ENCODE measurements at regions not wholly inside any gene's neighbourhood (a gene's known extent, or its start where the extent isn't known, plus 50 kb on each side); places are given as distances from the start of the nearest gene placed in this dataset.

DNA sequence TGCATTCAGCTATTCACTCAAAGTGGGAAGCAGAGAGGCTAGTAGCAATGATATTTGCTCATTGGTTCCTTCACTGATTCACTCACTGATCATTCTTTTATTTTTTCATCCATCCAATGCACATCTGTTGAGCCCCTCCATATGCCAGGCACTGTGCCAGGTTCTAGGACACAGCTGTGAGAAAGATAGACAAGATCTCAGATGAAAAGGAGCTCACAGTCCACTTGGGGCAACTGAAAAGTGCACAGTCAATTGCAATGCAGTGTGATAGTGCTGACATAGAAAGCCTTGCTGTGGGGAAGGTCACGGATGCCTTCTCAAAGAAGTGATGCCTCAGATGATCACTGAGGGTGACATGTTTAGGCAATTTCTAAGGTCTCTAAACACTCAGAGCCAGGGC, 262.3 kb downstream of the PTEN start:
- Histone ChIP-seq H3K79me2 (ENCODE audit: control insufficient read depth, insufficient read depth, low read length) (no peaks in the 10 kb centered on the region), H4K20me1 (ENCODE audit: control insufficient read depth, insufficient read depth, low read length, poor library complexity, severe bottlenecking) (no peaks in the 10 kb centered on the region), H3K4me1 (ENCODE audit: control insufficient read depth in 2 of 2, insufficient read depth in 2 of 2, low read length in 2 of 2) (peaks cover 3 to 7% of the 10 kb centered on the region in 2 donors), H3K9ac (ENCODE audit: low read length) (no peak overlapping the region), H3K27ac (ENCODE audit: low read length in 2 of 2) (no peak overlapping the region), H3K4me2 (replicated peaks; ENCODE audit: low read depth, low read length, poor library complexity, severe bottlenecking) (no peak overlapping the region), H3K9me3 (ENCODE audit: control extremely low read depth in 1 of 3, control insufficient read depth in 2 of 3, insufficient read depth in 1 of 3, low read length in 2 of 3) (no peaks in the 10 kb centered on the region), H3K36me3 (replicated peaks in 1 of 2; ENCODE audit: control extremely low read depth in 1 of 2, control insufficient read depth in 1 of 2, extremely low read depth in 1 of 2, insufficient read depth in 2 of 2, low read length in 1 of 2) (no peaks in the 10 kb centered on the region), H3K4me3 (ENCODE audit: control extremely low read depth in 1 of 5, extremely low read depth in 1 of 5, insufficient read depth in 1 of 5, low read depth in 2 of 5, low read length in 4 of 5) (no peak overlapping the region), H3K27me3 (replicated peaks in 1 of 4; ENCODE audit: control extremely low read depth in 1 of 4, control insufficient read depth in 3 of 4, insufficient read depth in 4 of 4, low read length in 3 of 4) (no peaks in the 10 kb centered on the region), H2AFZ (ENCODE audit: insufficient read depth, low read depth, low read length, poor library complexity, severe bottlenecking) (no peak overlapping the region)
- H3K4me1 Mint-ChIP-seq: peaks cover 13% of the 10 kb centered on the region
- ChIA-PET CTCF (interaction anchor here (1.2 to 1.7 kb wide), 2 partner anchors 199 to 264 kb away, joined by 3 to 5 read pairs; no protein-coding TSS in a partner anchor), POLR2A (no interaction called here)
- H3K27ac Mint-ChIP-seq: no peak overlapping the region
- ATAC-seq (ENCODE audit: low read depth) (no peak), DNase-seq (no peak)
- intact Hi-C loops (cut with micrococcal nuclease): no loop called here
- TF ChIP-seq EZH2 (IDR thresholded peaks at IDR 0.05; ENCODE audit: borderline replicate concordance, insufficient read depth, low read depth, low read length, poor library complexity, severe bottlenecking): no peak
- TF ChIP-seq, protein P1, sequence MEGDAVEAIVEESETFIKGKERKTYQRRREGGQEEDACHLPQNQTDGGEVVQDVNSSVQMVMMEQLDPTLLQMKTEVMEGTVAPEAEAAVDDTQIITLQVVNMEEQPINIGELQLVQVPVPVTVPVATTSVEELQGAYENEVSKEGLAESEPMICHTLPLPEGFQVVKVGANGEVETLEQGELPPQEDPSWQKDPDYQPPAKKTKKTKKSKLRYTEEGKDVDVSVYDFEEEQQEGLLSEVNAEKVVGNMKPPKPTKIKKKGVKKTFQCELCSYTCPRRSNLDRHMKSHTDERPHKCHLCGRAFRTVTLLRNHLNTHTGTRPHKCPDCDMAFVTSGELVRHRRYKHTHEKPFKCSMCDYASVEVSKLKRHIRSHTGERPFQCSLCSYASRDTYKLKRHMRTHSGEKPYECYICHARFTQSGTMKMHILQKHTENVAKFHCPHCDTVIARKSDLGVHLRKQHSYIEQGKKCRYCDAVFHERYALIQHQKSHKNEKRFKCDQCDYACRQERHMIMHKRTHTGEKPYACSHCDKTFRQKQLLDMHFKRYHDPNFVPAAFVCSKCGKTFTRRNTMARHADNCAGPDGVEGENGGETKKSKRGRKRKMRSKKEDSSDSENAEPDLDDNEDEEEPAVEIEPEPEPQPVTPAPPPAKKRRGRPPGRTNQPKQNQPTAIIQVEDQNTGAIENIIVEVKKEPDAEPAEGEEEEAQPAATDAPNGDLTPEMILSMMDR (IDR thresholded peaks at IDR 0.05): no peak
- H3K9me3 Mint-ChIP-seq (ENCODE audit: insufficient read depth): no peaks in the 10 kb centered on the region
- no peaks in the 10 kb centered on the region for H3K27me3 Mint-ChIP-seq
- WGBS (ENCODE audit: insufficient coverage): 57% methylated on average over 1 of the region's 1 CpG
- H3K4me3 Mint-ChIP-seq: no peak overlapping the region

GRCh38 chr10:88126699-88127098, 263.3 kb downstream of the PTEN start:
- H3K27me3 Mint-ChIP-seq: no peaks in the 10 kb centered on the region
- POLR2A ChIA-PET: no interaction called here

More at GRCh38 chr10:88126699-88127098, 263.3 kb downstream of the PTEN start:
- H3K27ac ChIP-seq (ENCODE audit: low read length in 2 of 2): no peak overlapping the region
- H3K4me1 Mint-ChIP-seq: peaks cover 9% of the 10 kb centered on the region
- no peak overlapping the region for H3K4me3 ChIP-seq (ENCODE audit: control extremely low read depth in 1 of 5, extremely low read depth in 1 of 5, insufficient read depth in 1 of 5, low read depth in 2 of 5, low read length in 4 of 5)
- no peaks in the 10 kb centered on the region for H4K20me1 ChIP-seq (ENCODE audit: control insufficient read depth, insufficient read depth, low read length, poor library complexity, severe bottlenecking)
- H3K9ac ChIP-seq (ENCODE audit: low read length): no peak overlapping the region
- ATAC-seq (ENCODE audit: low read depth): no peak
- no peaks in the 10 kb centered on the region for H3K27me3 ChIP-seq (replicated peaks in 1 of 4; ENCODE audit: control extremely low read depth in 1 of 4, control insufficient read depth in 3 of 4, insufficient read depth in 4 of 4, low read length in 3 of 4)
- no peak overlapping the region for H3K4me2 ChIP-seq (replicated peaks; ENCODE audit: low read depth, low read length, poor library complexity, severe bottlenecking)
- H3K79me2 ChIP-seq (ENCODE audit: control insufficient read depth, insufficient read depth, low read length): no peaks in the 10 kb centered on the region
- no peak overlapping the region for H3K27ac Mint-ChIP-seq
- no peaks in the 10 kb centered on the region for H3K9me3 ChIP-seq (ENCODE audit: control extremely low read depth in 1 of 3, control insufficient read depth in 2 of 3, insufficient read depth in 1 of 3, low read length in 2 of 3)
- no CpG with 5 or more reads among the region's 1 CpG for WGBS (ENCODE audit: insufficient coverage)
- no peak for DNase-seq
- H3K4me3 Mint-ChIP-seq: no peak overlapping the region
- TF ChIP-seq, protein P1 (IDR thresholded peaks at IDR 0.05): no peak
- TF ChIP-seq EZH2 (IDR thresholded peaks at IDR 0.05; ENCODE audit: borderline replicate concordance, insufficient read depth, low read depth, low read length, poor library complexity, severe bottlenecking): no peak
- no peak overlapping the region for H2AFZ ChIP-seq (ENCODE audit: insufficient read depth, low read depth, low read length, poor library complexity, severe bottlenecking)
- H3K4me1 ChIP-seq (ENCODE audit: control insufficient read depth in 2 of 2, insufficient read depth in 2 of 2, low read length in 2 of 2): no peaks in the 10 kb centered on the region
- no peaks in the 10 kb centered on the region for H3K36me3 ChIP-seq (replicated peaks in 1 of 2; ENCODE audit: control extremely low read depth in 1 of 2, control insufficient read depth in 1 of 2, extremely low read depth in 1 of 2, insufficient read depth in 2 of 2, low read length in 1 of 2)
- intact Hi-C loops (cut with micrococcal nuclease): no loop called here
- no peaks in the 10 kb centered on the region for H3K9me3 Mint-ChIP-seq (ENCODE audit: insufficient read depth)
- CTCF ChIA-PET: no interaction called here

Measured in B cell (primary cell).